Endothelial cell of umbilical vein (primary cell): ENCODE measurements at regions not wholly inside any gene's neighbourhood (a gene's known extent, or its start where the extent isn't known, plus 50 kb on each side); places are given as distances from the start of the nearest gene placed in this dataset.
A peak's percentile ranks its signal among the peaks of the same experiment; 100 is the strongest.

Source experiments
- BruUV-seq: library from RNA; stranded (reverse); fragments of 400-500 nt; replicated peaks from 2 replicates; lab custom pipeline; 2021; lab: Mats Ljungman, UMichigan
- CTCF ChIA-PET: fragments of 300-600, 350-600 bp; sonication (Branson Sonifier 250); formaldehyde crosslinking; loops from one replicate; lab custom pipeline; 2021; ENCODE audit warnings: antibody characterized with exemption, inconsistent platforms; lab: Charles Lee
- POLR2A ChIA-PET: fragments of 300-600, 350-600 bp; sonication (Branson Sonifier 250); formaldehyde crosslinking; loops from one replicate; lab custom pipeline; 2021; ENCODE audit warnings: antibody characterized with exemption, inconsistent platforms; lab: Charles Lee
- DNase-seq: peaks from one replicate; pipeline ENCODE4 v3.0.0-alpha.2; 2011; ENCODE audit warnings: low read depth, low spot score
- FAIRE-seq: peaks from 2 replicates; lab custom pipeline; 2011; peaks lifted over from hg19 to GRCh38; lab: Jason Lieb, UNC
- H2AFZ ChIP-seq: 2 replicates; pipeline ENCODE4 v1.6.0; 2012; ENCODE audit warnings: low read depth, low read length, control low read depth, inconsistent platforms
- H3K27ac ChIP-seq: 2 replicates; pipeline ENCODE4 v1.5.1; 2011; ENCODE audit warnings: low read depth, mild to moderate bottlenecking, control low read depth, low read length, moderate library complexity; ENCODE audit not compliant: insufficient read depth
- H3K27me3 ChIP-seq, 2 experiments: 2 replicates each; pipeline versions ENCODE4 v1.6.0 to v1.6.1; 2011; ENCODE audit warnings: low read length in 2 of 2, mixed read lengths in 1 of 2; ENCODE audit not compliant: control insufficient read depth in 2 of 2, insufficient read depth in 2 of 2
- H3K36me3 ChIP-seq, 2 experiments: 2 replicates in 1 of 2; 3 replicates in 1 of 2; pipeline ENCODE4 v1.5.1; 2011; ENCODE audit warnings: low read length in 2 of 2, mild to moderate bottlenecking in 1 of 2, moderate library complexity in 1 of 2; ENCODE audit not compliant: control insufficient read depth in 2 of 2, insufficient read depth in 2 of 2; ENCODE audit errors: extremely low read depth in 1 of 2
- H3K4me1 ChIP-seq: 3 replicates; pipeline ENCODE4 v1.5.1; 2011; ENCODE audit warnings: mild to moderate bottlenecking, low read length; ENCODE audit not compliant: control insufficient read depth, insufficient read depth; ENCODE audit errors: extremely low read depth
- H3K4me2 ChIP-seq: 2 replicates; pipeline ENCODE4 v1.6.1; 2011; ENCODE audit warnings: low read length, control low read depth, mixed read lengths; ENCODE audit not compliant: insufficient read depth
- H3K4me3 ChIP-seq, 3 experiments: fragments of 200-600 bp in 1 of 3; sonication (generic), shearing (Covaris generic) in 1 of 3; replicated peaks in 1 of 3; 2 replicates each; pipeline ENCODE4 v1.5.1; 2011 to 2016; ENCODE audit warnings: control low read depth in 3 of 3, low read length in 3 of 3, mild to moderate bottlenecking in 2 of 3, inconsistent platforms in 1 of 3, low read depth in 1 of 3, moderate library complexity in 1 of 3; ENCODE audit not compliant: insufficient read depth in 1 of 3
- H3K79me2 ChIP-seq: 2 replicates; pipeline ENCODE4 v1.6.0; 2012; ENCODE audit warnings: low read length, inconsistent platforms; ENCODE audit not compliant: control insufficient read depth, insufficient read depth
- H3K9ac ChIP-seq: replicated peaks from 2 replicates; pipeline ENCODE3; 2011; ENCODE audit warnings: low read length, control low read depth; ENCODE audit not compliant: insufficient read depth; ENCODE audit errors: extremely low read depth
- H3K9me1 ChIP-seq: replicated peaks from 3 replicates; pipeline ENCODE4 v1.6.0; 2011; ENCODE audit warnings: mild to moderate bottlenecking, low read length; ENCODE audit not compliant: control insufficient read depth, insufficient read depth; ENCODE audit errors: extremely low read depth
- H3K9me3 ChIP-seq: replicated peaks from 2 replicates; pipeline ENCODE4 v1.5.1; 2012; ENCODE audit warnings: low read length, inconsistent platforms; ENCODE audit not compliant: control insufficient read depth, insufficient read depth
- H4K20me1 ChIP-seq: replicated peaks from 2 replicates; pipeline ENCODE3; 2011; ENCODE audit warnings: mild to moderate bottlenecking, low read length; ENCODE audit not compliant: control insufficient read depth, insufficient read depth; ENCODE audit errors: extremely low read depth
- GATA2 ChIP-seq: IDR thresholded peaks from 2 replicates; pipeline ENCODE4 v1.7.0; 2011; ENCODE audit warnings: low read depth, mild to moderate bottlenecking, moderate library complexity, mixed read lengths, low read length; ENCODE audit not compliant: insufficient read length, insufficient read depth
- JUN ChIP-seq: IDR thresholded peaks from 2 replicates; pipeline ENCODE4 v1.6.1; 2011; ENCODE audit warnings: borderline replicate concordance, low read depth; ENCODE audit not compliant: insufficient read length, insufficient read depth
- POLR2A ChIP-seq: IDR thresholded peaks from 2 replicates; pipeline ENCODE4 v1.6.1; 2012; ENCODE audit warnings: low read depth, mild to moderate bottlenecking, control low read depth, low read length
- POLR2AphosphoS5 ChIP-seq: IDR thresholded peaks from 2 replicates; pipeline ENCODE4 v1.6.1; 2012; ENCODE audit warnings: low read depth, mild to moderate bottlenecking, control low read depth, low read length, moderate library complexity; ENCODE audit not compliant: insufficient read depth
- dilution Hi-C: fragments of 300-500 bp; cut with MboI; formaldehyde crosslinking; loops from one replicate; pipeline ENCODE4 v1.15.0; 2019; ENCODE audit warnings: low sequenced_read_pairs; ENCODE audit not compliant: extremely low pct_ligation_motif_present
- intact Hi-C: fragments of 100-400 bp; cut with micrococcal nuclease; formaldehyde crosslinking; loops from one replicate; pipeline ENCODE4 v1.10.0; 2022
- TF ChIP-seq, protein P1 (sequence below), 2 donors: IDR thresholded peaks; 1 replicate in 1 of 2; 2 replicates in 1 of 2; pipeline ENCODE4 v1.5.1; 2011; ENCODE audit warnings: low read length in 2 of 2, mild to moderate bottlenecking in 2 of 2, moderate library complexity in 2 of 2, control low read depth in 1 of 2, inconsistent platforms in 1 of 2, low read depth in 1 of 2; ENCODE audit not compliant: insufficient read depth in 1 of 2; ENCODE audit errors: extremely low read depth in 1 of 2
- TF ChIP-seq, protein P2 (sequence below): IDR thresholded peaks from 2 replicates; pipeline ENCODE4 v1.6.1; 2011; ENCODE audit not compliant: insufficient read depth, insufficient read length

DNA sequence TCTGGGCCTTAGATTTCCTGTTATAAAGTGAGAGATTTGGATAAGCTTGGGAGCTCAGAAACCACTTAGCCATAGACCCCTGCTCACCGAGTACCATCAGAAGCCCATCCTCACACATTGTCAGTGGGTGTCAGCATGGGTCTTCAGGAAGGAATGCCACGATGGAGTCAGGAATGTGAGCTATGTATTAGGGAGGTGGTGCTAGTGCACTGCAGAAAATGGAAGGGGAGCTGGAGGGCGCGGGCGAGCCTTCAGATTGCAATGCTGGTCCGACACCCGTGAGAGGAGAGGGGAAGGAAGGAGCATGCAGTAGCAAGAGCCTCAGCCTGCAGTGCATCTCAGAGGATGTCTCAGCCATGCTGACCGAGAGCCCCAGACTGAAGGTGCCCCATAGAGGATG lies 294.5 kb downstream of the FOXL1 start:
- H3K4me1 ChIP-seq: no peaks in the 10 kb centered on the region
- no peaks in the 10 kb centered on the region for H3K9me1 ChIP-seq
- FAIRE-seq: no peak
- no peak overlapping the region for H3K9ac ChIP-seq
- H3K79me2 ChIP-seq: no peaks in the 10 kb centered on the region
- peaks cover 0 to 2% of the 10 kb centered on the region in 2 experiments for H3K27me3 ChIP-seq
- no peaks in the 10 kb centered on the region for H3K36me3 ChIP-seq
- DNase-seq: no peak
- TF ChIP-seq, protein P1, sequence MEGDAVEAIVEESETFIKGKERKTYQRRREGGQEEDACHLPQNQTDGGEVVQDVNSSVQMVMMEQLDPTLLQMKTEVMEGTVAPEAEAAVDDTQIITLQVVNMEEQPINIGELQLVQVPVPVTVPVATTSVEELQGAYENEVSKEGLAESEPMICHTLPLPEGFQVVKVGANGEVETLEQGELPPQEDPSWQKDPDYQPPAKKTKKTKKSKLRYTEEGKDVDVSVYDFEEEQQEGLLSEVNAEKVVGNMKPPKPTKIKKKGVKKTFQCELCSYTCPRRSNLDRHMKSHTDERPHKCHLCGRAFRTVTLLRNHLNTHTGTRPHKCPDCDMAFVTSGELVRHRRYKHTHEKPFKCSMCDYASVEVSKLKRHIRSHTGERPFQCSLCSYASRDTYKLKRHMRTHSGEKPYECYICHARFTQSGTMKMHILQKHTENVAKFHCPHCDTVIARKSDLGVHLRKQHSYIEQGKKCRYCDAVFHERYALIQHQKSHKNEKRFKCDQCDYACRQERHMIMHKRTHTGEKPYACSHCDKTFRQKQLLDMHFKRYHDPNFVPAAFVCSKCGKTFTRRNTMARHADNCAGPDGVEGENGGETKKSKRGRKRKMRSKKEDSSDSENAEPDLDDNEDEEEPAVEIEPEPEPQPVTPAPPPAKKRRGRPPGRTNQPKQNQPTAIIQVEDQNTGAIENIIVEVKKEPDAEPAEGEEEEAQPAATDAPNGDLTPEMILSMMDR (IDR thresholded peaks at IDR 0.05; ENCODE audit: extremely low read depth in 1 of 2, insufficient read depth in 1 of 2, low read depth in 1 of 2, low read length in 2 of 2): no peak
- no peak for TF ChIP-seq POLR2AphosphoS5
- H4K20me1 ChIP-seq: no peaks in the 10 kb centered on the region
- intact Hi-C loops: loop anchor here (5.0 to 10.0 kb wide), 4 partner anchors 36 to 402 kb away; no protein-coding TSS in a partner anchor
- dilution Hi-C loops: no loop called here
- CTCF ChIA-PET: interaction anchor here (1.0 to 2.3 kb wide), 7 partner anchors 18 to 310 kb away, joined by 3 to 17 read pairs (median 10); partner anchors contain the start of gene FOXC2
- POLR2A ChIA-PET: no interaction called here
- no peak overlapping the region for H3K27ac ChIP-seq
- H3K4me2 ChIP-seq: no peak overlapping the region
- H3K9me3 ChIP-seq: no peaks in the 10 kb centered on the region
- no peak overlapping the region for H2AFZ ChIP-seq
- BruUV-seq: no TSS peak
- H3K4me3 ChIP-seq: no peak overlapping the region

DNA sequence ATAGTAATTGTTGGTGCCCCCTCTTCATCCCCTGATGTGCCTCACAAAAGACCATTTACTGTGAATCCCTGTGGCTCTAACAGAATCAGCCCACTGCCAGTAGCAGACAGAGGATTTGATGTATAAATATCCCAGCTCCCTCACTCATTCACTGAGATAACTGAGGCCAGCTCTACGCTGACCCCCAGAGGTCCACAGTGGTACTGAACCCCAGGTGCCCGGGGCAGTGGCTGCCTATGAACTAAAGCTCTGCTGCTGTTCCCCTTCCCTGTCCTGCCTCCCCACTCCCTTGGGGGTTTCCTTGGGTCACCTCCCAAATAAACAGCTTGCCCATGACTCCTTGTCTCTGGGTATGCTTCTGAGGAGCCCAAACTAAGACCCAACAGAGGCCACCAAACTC lies 295.8 kb downstream of the FOXL1 start:
- peak; percentile 60 for DNase-seq
- intact Hi-C loops (loop anchor here (1.0 to 10.0 kb wide), 10 partner anchors 37 to 401 kb away; no protein-coding TSS in a partner anchor), dilution Hi-C loops (no loop called here)
- CTCF ChIA-PET: interaction anchor here (0.6 to 2.3 kb wide), 59 partner anchors 9 to 424 kb away, joined by 3 to 81 read pairs (median 5); partner anchors contain the start of gene FOXC2
- Histone ChIP-seq H3K36me3 (no peaks in the 10 kb centered on the region), H3K4me1 (no peaks in the 10 kb centered on the region), H3K79me2 (no peaks in the 10 kb centered on the region), H3K4me2 (no peak overlapping the region), H4K20me1 (no peaks in the 10 kb centered on the region), H2AFZ (no peak overlapping the region), H3K27ac (no peak overlapping the region), H3K9ac (no peak overlapping the region), H3K9me3 (no peaks in the 10 kb centered on the region), H3K27me3 (no peaks in the 10 kb centered on the region), H3K9me1 (no peaks in the 10 kb centered on the region), H3K4me3 (no peak overlapping the region)
- no TSS peak for BruUV-seq
- POLR2A ChIA-PET: interaction anchor here (1.1 kb wide), 1 partner anchor 298 kb away, joined by 3 read pairs; no protein-coding TSS in a partner anchor
- TF ChIP-seq POLR2AphosphoS5 (no peak), JUN (no peak), GATA2 (no peak), POLR2A (no peak)
- TF ChIP-seq, protein P1 (IDR thresholded peaks at IDR 0.05; ENCODE audit: extremely low read depth in 1 of 2, insufficient read depth in 1 of 2, low read depth in 1 of 2, low read length in 2 of 2): peak; percentile 80 to 81
- TF ChIP-seq, protein P2, sequence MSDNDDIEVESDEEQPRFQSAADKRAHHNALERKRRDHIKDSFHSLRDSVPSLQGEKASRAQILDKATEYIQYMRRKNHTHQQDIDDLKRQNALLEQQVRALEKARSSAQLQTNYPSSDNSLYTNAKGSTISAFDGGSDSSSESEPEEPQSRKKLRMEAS: no peak
- peak; percentile 86 for FAIRE-seq
